ENCODE measurements at regions not wholly inside any gene's neighbourhood (a gene's known extent, or its start where the extent isn't known, plus 50 kb on each side); places are given as distances from the start of the nearest gene placed in this dataset.
"Not testable (repeated sequence)": the region's sequence is repeated elsewhere in the genome, so short reads cannot be mapped to it uniquely, and the experiment has no call there.

DNA sequence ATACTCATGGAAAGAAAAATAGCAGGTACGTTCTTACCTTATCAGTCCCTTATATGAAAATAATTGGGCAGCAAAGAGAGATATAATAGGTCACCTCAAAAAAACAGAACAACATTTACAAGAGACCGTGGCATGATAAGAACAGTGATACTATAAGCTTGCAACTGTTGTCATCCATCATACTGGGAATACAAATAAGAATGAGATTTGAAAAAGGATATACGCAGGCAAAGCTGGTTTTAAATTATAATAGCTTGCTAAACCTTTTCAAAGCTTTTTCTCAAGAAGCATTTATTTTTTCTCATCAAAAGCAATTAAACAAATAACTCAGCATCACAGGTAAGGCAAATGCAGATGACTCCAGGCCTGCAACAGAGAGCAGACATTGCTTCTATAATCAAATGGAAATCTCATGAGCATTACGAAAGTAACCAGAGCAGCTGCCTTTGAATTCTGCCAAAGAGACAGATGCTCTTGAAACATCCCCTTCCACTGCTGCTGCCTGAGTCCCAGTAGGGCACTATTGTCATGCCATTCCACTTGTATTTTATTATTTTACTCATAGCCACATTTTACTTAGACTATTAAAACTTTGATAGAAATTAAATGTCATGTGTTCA is 620.6 kb upstream of the GNPDA2 start:
- no peak for DNase-seq

DNA sequence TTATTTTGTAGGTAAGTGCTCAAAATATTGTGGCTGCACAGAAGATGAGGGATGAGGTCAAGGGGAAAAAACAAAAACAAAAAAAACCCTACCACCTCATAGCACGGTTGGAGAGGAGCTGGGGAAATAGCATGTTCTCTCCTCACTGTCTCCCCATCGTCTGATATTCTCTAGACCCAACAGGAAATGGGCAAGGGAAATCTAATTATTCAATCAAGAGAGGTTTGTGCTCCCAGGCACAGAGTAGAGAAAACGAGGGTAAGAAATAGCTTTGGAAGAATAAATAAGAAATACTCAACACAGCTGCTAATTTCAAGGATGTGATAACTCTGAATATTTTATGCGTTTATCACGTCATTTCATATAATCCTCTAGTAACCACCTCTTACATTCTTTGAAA is 619.2 kb upstream of the GNPDA2 start:
- DNase-seq: no peak

DNA sequence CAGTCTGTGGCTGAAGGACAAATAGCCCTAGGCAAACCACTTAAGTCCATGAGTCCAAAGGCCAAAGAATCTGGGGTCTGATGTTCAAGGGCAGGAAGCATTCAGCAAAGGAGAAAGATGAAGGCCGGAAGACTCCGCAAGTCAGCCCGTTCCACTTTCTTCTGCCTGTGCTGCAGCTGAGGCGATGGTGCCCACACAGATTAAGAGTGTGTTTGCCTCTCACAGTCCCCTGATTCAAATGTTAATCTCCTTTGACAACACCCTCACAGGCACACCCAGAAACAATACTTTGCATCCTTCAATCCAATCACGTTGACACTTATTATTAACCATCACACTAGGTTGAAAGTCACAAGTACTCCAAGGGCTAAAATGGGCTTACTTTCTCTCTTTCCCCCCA is 605.4 kb upstream of the GNPDA2 start:
- no peak for DNase-seq

DNA sequence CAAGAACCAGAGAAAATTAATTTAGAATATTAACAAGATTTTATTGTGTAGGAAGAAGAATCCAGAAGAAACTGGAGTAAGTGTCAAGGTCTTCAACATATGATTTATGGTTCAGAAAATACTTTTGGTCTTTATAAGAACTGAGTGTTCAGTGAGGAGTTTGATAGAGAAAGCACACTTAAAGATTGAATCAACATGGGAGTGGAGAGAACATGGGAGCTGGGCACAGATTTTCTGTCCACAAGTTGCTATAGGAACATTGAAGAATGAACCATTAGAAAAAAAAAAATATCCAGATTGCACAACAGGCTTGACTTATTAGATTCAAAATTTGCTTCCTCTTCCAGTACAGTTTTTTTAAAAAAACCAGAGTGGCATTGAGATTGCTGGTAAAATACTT is 601.2 kb upstream of the GNPDA2 start:
- DNase-seq: no peak

DNA sequence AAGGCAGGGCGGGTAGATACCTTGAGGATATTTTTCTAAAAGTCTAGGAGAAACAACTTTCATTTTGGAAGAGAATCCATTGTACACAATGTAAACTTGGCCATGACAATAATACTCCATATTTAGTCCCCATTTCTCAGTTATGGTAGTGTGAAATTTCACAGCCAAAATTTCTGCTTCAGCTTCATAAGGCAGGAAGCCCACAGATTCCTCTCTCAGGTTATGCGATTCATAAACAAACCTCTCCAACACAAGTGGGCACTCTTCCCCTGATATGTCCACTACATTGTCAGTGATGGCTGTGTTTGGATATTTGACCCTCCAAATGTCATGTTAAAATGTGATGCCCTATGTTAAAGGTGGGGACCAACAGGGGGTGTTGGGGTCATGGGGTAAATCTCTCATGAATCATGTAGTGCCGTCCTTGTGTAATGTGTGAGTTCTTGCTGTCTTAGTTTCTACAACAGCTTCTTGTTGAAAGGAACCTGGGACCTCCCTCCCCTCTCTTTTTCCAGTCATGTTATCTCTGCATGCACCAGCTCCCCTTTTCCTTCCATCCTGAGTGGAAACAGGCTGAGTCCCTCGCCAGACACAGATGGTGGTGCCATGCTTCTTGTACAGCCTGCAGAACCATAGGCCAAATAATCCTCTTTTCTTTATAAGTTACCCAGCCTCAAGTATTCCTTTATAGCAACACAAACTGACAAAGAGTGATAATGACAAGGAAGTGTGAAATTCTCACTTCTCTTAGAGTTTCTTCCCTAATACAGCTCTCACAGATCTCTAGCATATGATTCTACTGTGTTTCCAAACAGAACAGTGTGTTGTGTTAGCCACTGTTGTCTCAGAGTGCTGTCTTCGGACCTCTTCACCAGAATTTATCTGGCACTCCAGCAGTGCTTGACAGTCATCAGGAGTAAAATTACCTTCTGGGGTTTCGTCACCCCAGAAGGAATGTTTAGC is 598.4 kb upstream of the GNPDA2 start:
- no peak for DNase-seq

DNA sequence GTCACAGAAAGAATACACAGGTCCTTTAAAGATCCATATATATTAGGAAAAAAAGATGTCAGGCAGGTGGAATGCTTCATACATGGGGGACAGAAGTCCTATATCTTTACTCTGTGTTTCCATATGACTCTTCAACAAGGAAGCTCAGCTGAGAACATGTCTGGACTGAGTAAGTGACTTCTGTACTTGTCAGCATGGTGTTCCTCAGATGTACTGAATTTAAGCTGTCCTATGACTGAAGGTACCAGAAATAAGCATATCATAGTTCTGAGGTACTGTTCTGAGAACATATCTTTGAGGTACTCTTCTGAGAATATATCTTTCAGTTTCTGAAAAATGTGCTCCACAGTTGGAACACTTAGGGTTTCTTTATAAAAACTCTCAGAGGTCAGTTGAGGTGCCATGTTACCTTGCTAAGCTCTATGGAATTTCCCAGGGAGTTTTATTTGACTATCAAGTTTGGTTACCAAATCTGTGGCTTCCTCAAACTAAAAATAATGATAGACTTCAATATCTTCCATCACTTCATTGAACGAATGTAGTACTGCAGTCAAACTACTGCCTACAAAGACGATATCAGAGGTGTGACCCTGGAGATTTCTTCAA is 597.2 kb upstream of the GNPDA2 start:
- DNase-seq: no peak

DNA sequence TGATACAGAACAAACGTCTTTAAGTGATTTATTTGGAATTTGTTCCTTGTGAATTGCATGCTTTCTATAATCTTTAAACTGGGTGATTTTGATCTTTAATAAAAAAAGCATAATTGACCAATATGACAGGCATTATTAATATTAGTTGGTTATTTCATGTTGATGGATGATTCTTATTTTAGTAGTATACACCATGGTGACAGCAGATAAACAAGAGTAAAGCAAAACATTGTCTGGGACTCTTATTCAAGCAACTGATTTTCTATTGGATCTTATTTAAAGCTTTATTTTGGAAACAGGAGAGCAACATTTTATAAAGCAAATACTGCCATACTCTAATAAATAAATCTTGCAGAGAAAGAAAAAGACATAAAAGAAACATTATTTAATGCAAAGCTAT is 591.4 kb upstream of the GNPDA2 start:
- DNase-seq: no peak

DNA sequence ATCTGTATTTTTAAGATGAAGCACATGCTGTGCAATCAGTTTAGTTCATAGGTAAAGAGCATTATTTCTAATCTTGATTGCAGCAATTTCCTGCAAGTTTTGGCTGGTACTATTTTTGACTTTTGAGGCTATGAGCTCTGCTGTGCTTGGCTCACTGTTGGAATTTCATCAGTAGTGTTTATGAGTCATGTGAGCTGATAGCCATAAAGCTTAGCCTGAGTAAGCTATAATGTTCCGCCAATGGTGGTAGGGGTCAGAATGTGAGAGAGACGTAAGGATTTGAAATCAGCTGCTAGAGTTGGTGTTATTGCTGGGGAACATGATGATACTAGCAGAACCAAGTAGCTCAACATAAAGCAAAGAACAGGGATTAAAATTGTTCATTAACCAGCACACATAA is 590.9 kb upstream of the GNPDA2 start:
- no peak for DNase-seq

DNA sequence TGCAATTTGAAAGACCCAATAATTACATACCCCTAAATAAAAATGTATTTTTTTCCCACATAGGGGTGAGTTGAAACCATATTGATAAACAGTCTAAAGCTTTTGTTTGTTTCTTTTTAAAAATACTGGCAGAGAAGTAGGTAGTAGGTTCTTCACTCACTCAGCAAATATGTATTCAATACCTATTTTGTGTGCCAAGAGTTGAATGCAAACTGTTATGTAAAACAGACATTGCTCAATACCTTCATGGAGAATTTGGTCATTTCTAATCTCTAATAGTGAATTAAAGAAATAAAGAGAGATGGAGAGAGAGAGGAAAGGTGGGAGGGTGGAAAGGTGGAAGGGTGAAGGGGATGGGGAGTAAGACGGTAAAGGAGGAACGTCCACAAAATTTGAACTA is 589.9 kb upstream of the GNPDA2 start:
- no peak for DNase-seq

DNA sequence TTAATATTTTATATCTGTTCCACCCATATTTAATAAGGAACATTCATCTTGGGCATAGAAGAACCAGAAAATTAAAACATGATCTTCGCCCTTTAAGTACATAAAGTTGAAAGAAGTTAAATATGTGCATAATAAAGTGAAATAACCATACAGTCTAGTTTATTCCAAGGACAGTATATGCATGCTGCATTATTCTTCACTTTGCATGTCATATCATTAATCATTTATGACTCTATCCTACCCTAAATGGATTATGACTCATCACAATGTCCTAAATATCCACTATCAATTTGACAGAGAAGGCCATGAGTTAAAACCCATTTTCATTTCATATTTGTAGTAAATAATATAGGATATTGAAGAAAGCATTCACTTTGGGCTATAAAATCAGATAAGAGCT is 576.5 kb upstream of the GNPDA2 start:
- DNase-seq: no peak

DNA sequence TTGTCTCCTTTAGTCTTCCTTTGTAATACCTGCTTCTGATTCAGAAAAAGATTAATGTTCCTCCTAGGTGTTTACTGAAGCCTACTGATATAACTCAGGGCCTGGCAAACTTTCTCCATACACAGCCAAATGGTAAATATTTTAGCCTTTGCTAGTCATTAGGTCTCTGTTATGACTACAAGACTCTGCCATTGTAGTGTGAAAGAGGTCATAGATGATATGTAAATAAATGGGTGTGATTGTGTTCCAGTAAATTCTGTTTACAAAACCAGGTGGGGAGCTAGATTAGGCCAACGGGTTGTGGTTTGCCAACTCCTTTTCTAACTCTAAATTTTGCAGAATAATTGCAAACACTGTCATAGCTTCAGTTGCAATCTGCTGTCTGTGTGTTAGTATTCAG is 568.1 kb upstream of the GNPDA2 start:
- no peak for DNase-seq

DNA sequence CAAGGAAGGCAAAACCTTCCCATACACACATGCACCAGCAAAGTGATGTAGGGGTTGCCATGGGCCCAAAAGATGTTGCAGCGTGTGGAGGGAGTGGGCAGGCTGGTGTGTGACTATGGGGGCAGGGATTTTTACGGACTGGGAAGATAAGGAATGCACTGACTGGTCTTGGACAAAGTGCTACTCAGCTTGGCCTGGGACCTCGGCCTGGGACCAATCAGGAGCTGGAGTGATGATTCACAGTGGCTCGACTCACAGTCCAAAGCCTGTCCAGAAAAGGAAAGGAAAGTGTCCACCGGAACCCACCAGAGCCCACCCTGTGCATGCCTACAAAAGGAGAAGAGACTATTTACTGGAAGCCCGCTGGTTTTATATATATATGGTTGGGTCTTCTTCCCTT is 567.0 kb upstream of the GNPDA2 start:
- DNase-seq: no peak

DNA sequence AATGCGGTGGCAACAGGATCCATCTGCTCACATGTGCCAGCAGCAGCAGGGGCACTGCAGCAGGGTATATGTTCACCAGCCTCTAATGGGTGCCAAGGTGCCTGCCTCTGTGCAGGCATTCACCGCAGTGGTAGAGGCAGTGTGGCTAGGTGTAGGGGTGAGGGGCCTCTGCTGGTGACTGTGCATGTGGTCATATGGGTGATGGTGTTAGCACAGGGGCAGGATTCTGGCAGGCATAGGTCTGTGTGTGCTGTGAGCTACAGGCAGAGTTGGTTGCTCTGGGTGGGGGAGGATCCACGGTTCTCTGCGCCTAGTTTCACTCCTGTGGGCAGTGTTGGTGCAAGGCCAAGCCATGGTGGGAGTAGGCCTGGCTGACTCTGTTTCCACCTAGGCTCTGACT is 566.5 kb upstream of the GNPDA2 start:
- no peak for DNase-seq

DNA sequence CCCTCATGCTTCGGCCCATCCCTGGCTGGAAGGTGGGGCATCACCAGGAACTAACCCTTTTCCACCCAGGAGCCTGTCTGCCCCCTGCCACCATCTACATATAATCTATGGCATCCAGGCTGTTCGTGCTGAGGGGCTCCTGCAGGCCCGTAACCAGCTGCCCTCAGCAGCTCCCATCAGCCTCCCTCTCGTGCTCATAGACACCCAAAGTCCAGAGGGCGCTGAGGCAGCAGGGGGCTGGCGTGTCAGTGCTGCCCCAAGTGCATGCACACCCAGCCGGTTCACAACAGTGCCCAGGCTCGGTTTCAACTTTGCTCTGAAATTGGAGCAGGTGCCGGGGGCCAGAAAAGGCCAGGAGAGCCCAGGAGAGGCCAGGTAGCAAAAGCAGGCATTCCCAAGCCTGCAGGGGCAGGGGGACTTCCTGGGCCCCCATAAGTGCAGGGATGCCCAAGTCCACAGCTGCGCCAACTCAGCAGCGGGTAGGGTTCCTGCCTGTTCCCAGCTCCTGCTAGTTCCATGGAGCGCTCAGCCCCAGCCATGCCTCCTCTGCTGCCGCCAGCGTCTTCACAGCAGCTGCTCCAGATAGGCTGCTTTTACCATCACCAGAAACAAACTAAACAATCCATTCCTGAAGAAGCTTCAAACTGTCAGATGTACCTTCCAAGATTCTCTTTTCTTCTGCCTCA is 558.2 kb upstream of the GNPDA2 start:
- DNase-seq: no peak

DNA sequence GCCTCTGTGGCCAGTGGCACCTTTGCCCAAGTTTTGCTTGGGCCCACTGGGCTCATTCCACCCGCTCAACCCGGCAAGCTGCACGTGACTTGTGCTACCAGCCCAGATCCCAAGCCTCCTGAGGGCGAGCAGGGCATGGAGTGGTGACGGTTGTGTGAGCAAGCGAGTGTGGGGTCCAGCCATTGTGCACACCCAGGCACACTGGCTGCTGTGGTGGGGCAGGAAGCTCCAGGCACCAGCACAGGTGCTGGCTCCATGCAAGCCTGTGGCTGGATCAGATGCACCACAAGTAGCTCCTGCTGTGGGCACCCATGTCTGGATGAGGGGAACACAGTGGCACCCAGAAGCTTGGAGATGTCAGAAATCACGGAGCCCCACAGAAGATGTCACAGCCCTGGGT is 557.0 kb upstream of the GNPDA2 start:
- no peak for DNase-seq

DNA sequence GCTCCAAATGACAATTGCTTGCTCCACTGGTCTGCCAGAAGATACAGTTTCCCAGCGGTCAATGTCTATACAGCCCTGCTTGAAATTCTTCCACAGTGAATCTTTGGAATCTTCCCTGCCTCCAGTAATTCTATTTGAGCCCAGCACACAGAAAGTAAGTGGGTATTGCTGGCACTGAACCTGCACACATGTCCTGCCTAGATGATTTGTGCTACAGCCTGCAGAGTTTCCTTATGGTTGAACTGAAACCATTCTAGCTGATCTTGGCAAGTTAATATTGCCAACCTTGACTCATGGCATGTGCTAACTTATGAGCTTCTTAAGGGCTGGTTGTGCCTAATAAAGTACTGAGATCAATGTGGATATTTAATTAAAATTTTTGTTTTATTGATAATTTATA is 553.8 kb upstream of the GNPDA2 start:
- DNase-seq: no peak

DNA sequence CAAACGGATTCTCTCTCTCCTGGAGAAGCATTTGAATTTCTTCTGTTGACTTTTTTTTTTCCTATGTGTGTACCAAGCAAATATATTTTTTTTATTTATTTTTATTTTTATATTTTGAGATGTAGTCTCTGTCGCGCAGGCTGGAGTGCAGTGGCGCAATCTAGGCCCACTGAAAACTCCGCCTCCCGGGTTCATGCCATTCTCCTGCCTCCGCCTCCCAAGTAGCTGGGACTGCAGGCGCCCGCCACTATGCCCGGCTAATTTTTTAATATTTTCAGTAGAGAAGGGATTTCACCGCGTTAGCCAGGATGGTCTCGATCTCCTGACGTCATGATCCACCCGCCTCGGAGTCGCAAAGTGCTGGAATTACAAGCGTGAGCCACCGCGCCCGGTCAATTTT is 549.5 kb upstream of the GNPDA2 start:
- DNase-seq: no peak

DNA sequence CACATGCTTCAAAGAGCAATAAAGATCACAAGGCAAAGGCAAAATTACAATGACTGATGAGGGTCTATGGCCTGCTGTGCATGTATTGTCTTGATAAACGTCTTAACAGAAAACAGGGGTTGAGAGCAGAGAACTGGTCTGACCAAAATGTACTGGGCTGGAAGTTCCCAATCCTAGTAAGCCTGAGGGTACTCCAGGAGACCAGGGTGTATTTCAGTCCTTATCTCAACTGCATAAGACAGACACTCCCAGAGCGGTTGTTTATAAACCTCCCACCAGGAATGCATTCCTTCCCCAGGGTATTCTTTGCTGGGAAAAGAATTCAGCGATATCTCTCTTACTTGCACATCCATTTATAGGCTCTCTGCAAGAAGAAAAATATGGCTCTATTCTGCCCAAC is 521.8 kb upstream of the GNPDA2 start:
- DNase-seq: not testable (repeated sequence)

DNA sequence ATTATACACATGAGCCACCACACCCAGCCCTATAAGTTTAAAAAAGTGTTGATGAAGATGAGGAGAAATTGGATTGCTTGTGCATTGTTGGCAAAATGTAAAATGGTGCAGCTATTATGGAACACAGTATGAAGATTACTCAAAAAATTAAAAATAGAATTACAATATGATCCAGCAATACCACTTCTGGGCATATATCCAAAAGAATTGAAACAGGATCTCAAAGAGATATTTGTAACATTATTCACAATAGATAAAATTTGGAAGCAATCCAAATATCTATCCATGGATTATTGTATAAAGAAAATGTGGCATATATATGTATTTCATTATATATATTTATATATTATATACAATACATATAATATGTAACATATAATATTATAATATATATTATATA is 515.6 kb upstream of the GNPDA2 start:
- DNase-seq: no peak

DNA sequence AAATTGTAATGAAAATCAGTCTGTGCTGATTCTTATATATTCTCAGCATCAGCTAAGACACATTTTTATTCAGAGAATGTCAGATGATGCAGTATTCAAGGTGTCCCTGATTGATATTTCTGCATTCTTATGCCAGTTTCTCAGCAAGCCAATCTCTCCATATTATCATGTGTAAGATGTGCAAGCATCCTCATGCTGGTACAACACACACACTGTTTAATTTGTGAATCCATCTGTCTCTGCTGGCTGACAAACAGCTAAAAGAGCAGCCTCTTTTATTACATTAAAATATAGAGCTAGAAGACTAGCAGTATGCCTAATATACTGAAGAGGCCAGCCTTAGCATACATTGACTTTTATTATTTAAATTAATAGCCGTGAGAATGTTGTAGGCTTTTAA is 502.9 kb upstream of the GNPDA2 start:
- no peak for DNase-seq

DNA sequence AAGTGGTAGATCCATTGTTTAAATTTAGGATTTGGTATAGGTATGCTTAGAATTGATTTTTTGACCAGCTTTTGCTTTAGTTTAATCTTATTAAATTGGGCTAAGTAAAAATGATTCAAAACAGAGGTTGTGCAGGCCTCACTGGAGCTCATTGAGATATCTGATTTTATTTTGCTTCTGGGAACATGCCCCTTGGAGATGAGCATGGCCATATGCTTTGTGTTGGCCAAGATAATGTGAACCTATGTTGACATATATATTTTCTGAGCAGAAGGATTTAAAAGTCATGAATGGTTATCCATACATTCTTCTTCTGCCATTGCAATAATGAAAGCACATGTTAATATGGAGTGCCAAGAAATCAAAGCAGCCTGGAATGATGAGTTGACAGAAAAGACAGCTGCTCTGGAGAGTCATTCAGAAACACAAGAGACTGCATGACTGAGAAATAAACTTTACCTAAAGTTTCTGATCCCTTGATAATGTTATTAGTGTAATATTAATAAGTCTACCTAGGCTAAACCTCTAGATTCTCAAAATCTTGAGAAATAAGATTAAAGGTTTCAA is 489.7 kb upstream of the GNPDA2 start:
- no peak for DNase-seq

DNA sequence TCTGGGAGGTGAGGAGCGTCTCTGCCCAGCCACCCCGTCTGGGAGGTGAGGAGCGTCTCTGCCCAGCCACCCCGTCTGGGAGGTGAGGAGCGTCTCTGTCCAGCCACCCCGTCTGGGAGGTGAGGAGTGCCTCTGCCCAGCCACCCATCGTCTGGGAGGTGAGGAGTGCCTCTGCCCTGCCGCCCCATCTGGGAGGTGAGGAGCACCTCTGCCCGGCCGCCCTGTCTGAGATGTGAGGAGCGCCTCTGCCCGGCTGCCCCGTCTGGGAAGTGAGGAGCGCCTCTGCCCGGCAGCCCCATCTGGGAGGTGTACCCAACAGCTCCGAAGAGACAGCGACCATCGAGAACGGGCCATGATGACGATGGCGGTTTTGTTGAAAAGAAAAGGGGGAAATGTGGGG is 482.1 kb upstream of the GNPDA2 start:
- not testable (repeated sequence) for DNase-seq

DNA sequence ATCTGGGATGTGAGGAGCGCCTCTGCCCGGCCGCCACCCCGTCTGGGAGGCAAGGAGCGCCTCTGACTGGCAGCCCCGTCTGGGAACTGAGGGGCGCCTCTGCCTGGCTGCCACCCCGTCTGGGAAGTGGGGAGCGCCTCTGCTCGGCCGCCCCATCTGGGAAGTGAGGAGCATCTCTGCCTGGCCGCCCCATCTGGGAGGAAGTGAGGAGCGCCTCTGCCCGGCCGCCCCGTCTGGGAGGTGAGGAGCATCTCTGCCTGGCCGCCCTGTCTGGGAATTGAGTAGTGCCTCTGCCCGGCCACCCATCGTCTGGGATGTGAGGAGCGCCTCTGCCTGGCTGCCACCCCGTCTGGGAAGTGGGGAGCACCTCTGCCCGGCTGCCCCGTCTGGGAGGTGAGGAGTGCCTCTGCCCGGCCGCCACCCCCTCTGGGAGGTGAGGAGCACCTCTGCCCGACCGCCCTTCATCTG is 481.5 kb upstream of the GNPDA2 start:
- DNase-seq: not testable (repeated sequence)
